ENCODE measurements at regions not wholly inside any gene's neighbourhood (a gene's known extent, or its start where the extent isn't known, plus 50 kb on each side); places are given as distances from the start of the nearest gene placed in this dataset.

- Histone ChIP-seq H3K9me3 (ENCODE audit: control insufficient read depth in 4 of 4, insufficient read depth in 3 of 4, low read length in 3 of 4) (no peaks in the 10 kb centered on the region), H3K36me3 (ENCODE audit: control insufficient read depth in 4 of 4, insufficient read depth in 4 of 4, low read length in 4 of 4) (no peaks in the 10 kb centered on the region), H3K27ac (ENCODE audit: low read depth in 1 of 2, low read length in 1 of 2) (no peak overlapping the region), H3K4me1 (ENCODE audit: control insufficient read depth in 5 of 5, insufficient read depth in 5 of 5, low read length in 5 of 5) (peaks cover 0 to 11% (median 0%) of the 10 kb centered on the region in 5 donors), H3K27me3 (ENCODE audit: control insufficient read depth in 3 of 3, insufficient read depth in 3 of 3, low read length in 2 of 3) (no peaks in the 10 kb centered on the region), H3K9ac (ENCODE audit: insufficient read depth in 1 of 2, low read length in 2 of 2) (no peak overlapping the region), H3K4me3 (no peak overlapping the region)
- ATAC-seq (ENCODE audit: insufficient read depth, low FRiP score), result no peak
- TF ChIP-seq CTCF (IDR thresholded peaks at IDR 0.05; ENCODE audit: control extremely low read depth, extremely low read depth), result no peak
- DNase-seq, result no peak
- WGBS, 2 donors, result 79 to 87% methylated on average over 4 of the region's 4 CpGs
Observed at GRCh38 chr16:74049027-74049426, 247.6 kb upstream of the PSMD7 start.

- 89 to 94% methylated on average over 5 of the region's 5 CpGs for WGBS, 2 donors
Observed at GRCh38 chr16:74046524-74046923, 250.1 kb upstream of the PSMD7 start.

GRCh38 chr16:74045513-74045912 is 251.1 kb upstream of the PSMD7 start:
- H3K9me3 ChIP-seq (ENCODE audit: control insufficient read depth in 4 of 4, insufficient read depth in 3 of 4, low read length in 3 of 4), result no peaks in the 10 kb centered on the region
- 75 to 84% methylated on average over 3 of the region's 3 CpGs for WGBS, 2 donors
- TF ChIP-seq CTCF (IDR thresholded peaks at IDR 0.05; ENCODE audit: control extremely low read depth, extremely low read depth), result no peak
- no peak overlapping the region for H3K9ac ChIP-seq (ENCODE audit: insufficient read depth in 1 of 2, low read length in 2 of 2)
- H3K36me3 ChIP-seq (ENCODE audit: control insufficient read depth in 4 of 4, insufficient read depth in 4 of 4, low read length in 4 of 4), result no peaks in the 10 kb centered on the region
- H3K27me3 ChIP-seq (ENCODE audit: control insufficient read depth in 3 of 3, insufficient read depth in 3 of 3, low read length in 2 of 3), result no peaks in the 10 kb centered on the region
- H3K27ac ChIP-seq (ENCODE audit: low read depth in 1 of 2, low read length in 1 of 2), result no peak overlapping the region
- H3K4me1 ChIP-seq (ENCODE audit: control insufficient read depth in 5 of 5, insufficient read depth in 5 of 5, low read length in 5 of 5), result no peaks in the 10 kb centered on the region
- H3K4me3 ChIP-seq, result no peak overlapping the region
- DNase-seq, result no peak
- ATAC-seq (ENCODE audit: insufficient read depth, low FRiP score), result no peak

More at GRCh38 chr16:74046524-74046923, 250.1 kb upstream of the PSMD7 start:
- H3K27ac ChIP-seq (ENCODE audit: low read depth in 1 of 2, low read length in 1 of 2), result no peak overlapping the region
- H3K9me3 ChIP-seq (ENCODE audit: control insufficient read depth in 4 of 4, insufficient read depth in 3 of 4, low read length in 3 of 4), result no peaks in the 10 kb centered on the region
- no peak overlapping the region for H3K9ac ChIP-seq (ENCODE audit: insufficient read depth in 1 of 2, low read length in 2 of 2)
- no peak overlapping the region for H3K4me3 ChIP-seq
- TF ChIP-seq CTCF (IDR thresholded peaks at IDR 0.05; ENCODE audit: control extremely low read depth, extremely low read depth), result no peak
- H3K36me3 ChIP-seq (ENCODE audit: control insufficient read depth in 4 of 4, insufficient read depth in 4 of 4, low read length in 4 of 4), result no peaks in the 10 kb centered on the region
- H3K27me3 ChIP-seq (ENCODE audit: control insufficient read depth in 3 of 3, insufficient read depth in 3 of 3, low read length in 2 of 3), result no peaks in the 10 kb centered on the region
- no peak for DNase-seq
- ATAC-seq (ENCODE audit: insufficient read depth, low FRiP score), result no peak
- H3K4me1 ChIP-seq (ENCODE audit: control insufficient read depth in 5 of 5, insufficient read depth in 5 of 5, low read length in 5 of 5), result no peaks in the 10 kb centered on the region

- no peak for TF ChIP-seq CTCF (IDR thresholded peaks at IDR 0.05; ENCODE audit: control extremely low read depth, extremely low read depth)
- Histone ChIP-seq H3K9me3 (ENCODE audit: control insufficient read depth in 4 of 4, insufficient read depth in 3 of 4, low read length in 3 of 4) (no peaks in the 10 kb centered on the region), H3K4me3 (no peak overlapping the region), H3K27me3 (ENCODE audit: control insufficient read depth in 3 of 3, insufficient read depth in 3 of 3, low read length in 2 of 3) (no peaks in the 10 kb centered on the region), H3K36me3 (ENCODE audit: control insufficient read depth in 4 of 4, insufficient read depth in 4 of 4, low read length in 4 of 4) (no peaks in the 10 kb centered on the region), H3K9ac (ENCODE audit: insufficient read depth in 1 of 2, low read length in 2 of 2) (no peak overlapping the region), H3K4me1 (ENCODE audit: control insufficient read depth in 5 of 5, insufficient read depth in 5 of 5, low read length in 5 of 5) (peaks cover 0 to 32% (median 2%) of the 10 kb centered on the region in 5 donors), H3K27ac (ENCODE audit: low read depth in 1 of 2, low read length in 1 of 2) (no peak overlapping the region)
- ATAC-seq (ENCODE audit: insufficient read depth, low FRiP score) (no peak), DNase-seq (peak; percentile 32 to 73 (median 63))
- 3 to 12% methylated on average over 1 of the region's 1 CpG for WGBS, 2 donors
Observed at GRCh38 chr16:74035816-74036215, 260.8 kb upstream of the PSMD7 start.

Data from lung (tissue), 11 donors.